Loucy (cell line): ENCODE measurements at regions not wholly inside any gene's neighbourhood (a gene's known extent, or its start where the extent isn't known, plus 50 kb on each side); places are given as distances from the start of the nearest gene placed in this dataset.

Source experiments
- H2AFZ ChIP-seq: fragments of 200-600 bp; sonication (generic); 2 replicates; pipeline ENCODE4 v1.6.0; 2016; ENCODE audit warnings: antibody characterized with exemption, mild to moderate bottlenecking, low read length, moderate library complexity
- H3F3A ChIP-seq: fragments of 200-600 bp; 2 replicates; pipeline ENCODE4 v1.6.0; 2016; ENCODE audit warnings: antibody characterized with exemption, low read depth, mild to moderate bottlenecking
- H3K27me3 ChIP-seq: fragments of 200-600 bp; sonication (generic); 2 replicates; pipeline ENCODE4 v1.6.1; 2014; ENCODE audit warnings: low read length, mild to moderate bottlenecking; ENCODE audit not compliant: insufficient read depth, poor library complexity, severe bottlenecking
- H3K36me3 ChIP-seq: fragments of 200-600 bp; sonication (generic); 2 replicates; pipeline ENCODE4 v1.6.1; 2016; ENCODE audit warnings: low read length; ENCODE audit not compliant: insufficient read depth
- H3K4me1 ChIP-seq: fragments of 200-600 bp; sonication (generic); 2 replicates; pipeline ENCODE4 v1.5.1; 2014; ENCODE audit warnings: low read length, mild to moderate bottlenecking; ENCODE audit not compliant: insufficient read depth, poor library complexity, severe bottlenecking
- H3K4me2 ChIP-seq: fragments of 200-600 bp; sonication (generic); 2 replicates; pipeline ENCODE4 v1.6.0; 2014; ENCODE audit warnings: antibody characterized with exemption, low read length, low read depth, mild to moderate bottlenecking; ENCODE audit not compliant: poor library complexity, severe bottlenecking
- H3K4me3 ChIP-seq: fragments of 200-600 bp; sonication (generic); 2 replicates; pipeline ENCODE4 v1.5.1; 2014; ENCODE audit warnings: low read length, mild to moderate bottlenecking, mixed read lengths; ENCODE audit not compliant: poor library complexity, severe bottlenecking
- H3K79me2 ChIP-seq: fragments of 200-600 bp; sonication (generic); 2 replicates; pipeline ENCODE4 v1.6.1; 2014; ENCODE audit warnings: low read length; ENCODE audit not compliant: insufficient read depth
- H3K9ac ChIP-seq: fragments of 200-600 bp; sonication (generic); 2 replicates; pipeline ENCODE4 v1.6.0; 2014; ENCODE audit warnings: mild to moderate bottlenecking, low read depth, low read length, moderate library complexity; ENCODE audit not compliant: poor library complexity, severe bottlenecking
- H3K9me2 ChIP-seq: fragments of 200-600 bp; sonication (generic); replicated peaks from 2 replicates; pipeline ENCODE4 v1.6.1; 2016; ENCODE audit warnings: low read depth, low read length, mixed read lengths
- H3K9me3 ChIP-seq: fragments of 200-600 bp; sonication (generic); 2 replicates; pipeline ENCODE4 v1.6.1; 2014; ENCODE audit warnings: mild to moderate bottlenecking, antibody characterized with exemption, low read length, low read depth; ENCODE audit not compliant: insufficient read depth
- H4K20me1 ChIP-seq: fragments of 200-600 bp; sonication (generic); 2 replicates; pipeline ENCODE4 v1.6.0; 2014; ENCODE audit warnings: antibody characterized with exemption, low read length, mild to moderate bottlenecking; ENCODE audit not compliant: insufficient read depth, poor library complexity, severe bottlenecking
- EZH2phosphoT487 ChIP-seq: fragments of 200-600 bp; IDR thresholded peaks from 2 replicates; pipeline ENCODE4 v1.6.1; 2018; ENCODE audit warnings: antibody characterized with exemption, mild to moderate bottlenecking, moderate library complexity, borderline replicate concordance
- TF ChIP-seq, protein P1 (sequence below): fragments of 200-600 bp; sonication (generic); conservative IDR thresholded peaks from 2 replicates; pipeline ENCODE4 v1.5.1; 2014; ENCODE audit warnings: mild to moderate bottlenecking, antibody characterized with exemption, low read length

DNA sequence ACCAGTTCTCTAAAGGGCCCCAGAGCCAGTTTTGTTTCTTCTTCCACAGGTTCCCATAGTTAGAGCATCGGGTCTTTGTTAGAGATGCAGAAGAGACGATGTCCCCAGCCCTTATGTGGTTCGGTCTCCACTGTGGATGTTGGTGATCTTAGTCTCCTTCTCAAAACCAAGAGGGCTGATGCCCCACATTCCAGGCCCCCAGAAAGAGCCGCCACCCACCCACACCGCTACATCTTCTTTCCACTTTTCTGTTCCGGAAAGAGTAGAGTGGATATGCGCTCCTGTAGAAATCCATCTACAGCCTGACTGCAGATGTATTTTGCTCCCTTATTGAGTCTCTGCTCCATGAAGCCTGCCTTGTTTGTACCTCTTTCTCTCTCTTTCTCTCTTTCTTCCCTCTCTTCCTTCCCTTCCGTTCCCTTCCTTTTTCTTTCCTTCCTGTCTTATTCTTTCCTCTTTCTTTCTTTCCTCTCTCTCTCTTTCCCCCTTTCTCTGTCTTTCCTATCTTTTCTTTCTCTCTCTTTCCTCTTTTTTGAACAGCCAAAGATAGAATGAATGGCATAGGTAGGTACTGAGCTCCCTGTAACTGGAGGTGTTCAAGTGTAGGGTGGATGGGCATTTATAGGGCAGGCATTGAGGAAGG is 224.3 kb downstream of the SEC14L1 start:
- H4K20me1 ChIP-seq = no peaks in the 10 kb centered on the region
- H3K4me3 ChIP-seq = no peak overlapping the region
- H3K27me3 ChIP-seq = no peaks in the 10 kb centered on the region

DNA sequence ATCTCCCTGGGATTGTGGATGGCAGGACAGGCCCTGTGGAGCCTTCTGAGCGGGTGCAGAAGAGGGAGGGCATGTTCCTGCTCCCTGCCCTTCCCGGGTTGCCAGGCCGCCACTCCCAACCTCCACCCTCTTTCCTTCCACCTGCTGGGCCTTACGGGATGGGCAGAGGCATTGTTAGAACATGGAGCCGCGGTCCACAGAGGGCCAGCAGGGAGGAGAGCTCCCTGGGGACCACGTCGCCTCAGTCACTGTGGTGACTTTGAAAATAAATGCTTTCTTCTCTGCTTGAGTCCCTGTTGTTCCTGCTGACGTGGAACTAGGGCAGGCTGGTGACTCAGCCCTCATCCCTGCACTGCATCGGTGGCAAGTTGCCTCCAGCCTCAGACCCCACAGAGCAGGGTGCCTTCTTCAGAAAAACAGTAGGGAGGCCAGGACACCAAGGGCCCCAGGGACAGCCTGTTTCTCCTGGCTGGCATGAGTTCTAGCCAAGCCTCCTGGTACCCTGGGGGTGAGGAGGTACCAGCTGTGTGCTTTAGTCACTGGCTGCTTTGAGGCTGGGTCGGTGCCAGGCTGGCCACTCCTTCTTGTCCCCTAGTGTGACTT is 224.9 kb downstream of the SEC14L1 start:
- Histone ChIP-seq H4K20me1 (no peaks in the 10 kb centered on the region), H3K4me3 (no peak overlapping the region), H3K79me2 (peaks cover 11% of the 10 kb centered on the region; the same call in 1 of the 2 replicates), H3K9ac (peak overlapping the region; percentile 28), H3F3A (no peaks in the 10 kb centered on the region), H2AFZ (no peak overlapping the region), H3K4me1 (peaks cover 52% of the 10 kb centered on the region), H3K36me3 (no peaks in the 10 kb centered on the region), H3K9me2 (no peaks in the 10 kb centered on the region), H3K9me3 (no peaks in the 10 kb centered on the region), H3K4me2 (no peak overlapping the region), H3K27me3 (no peaks in the 10 kb centered on the region)
- no peak for TF ChIP-seq EZH2phosphoT487
- TF ChIP-seq, protein P1, sequence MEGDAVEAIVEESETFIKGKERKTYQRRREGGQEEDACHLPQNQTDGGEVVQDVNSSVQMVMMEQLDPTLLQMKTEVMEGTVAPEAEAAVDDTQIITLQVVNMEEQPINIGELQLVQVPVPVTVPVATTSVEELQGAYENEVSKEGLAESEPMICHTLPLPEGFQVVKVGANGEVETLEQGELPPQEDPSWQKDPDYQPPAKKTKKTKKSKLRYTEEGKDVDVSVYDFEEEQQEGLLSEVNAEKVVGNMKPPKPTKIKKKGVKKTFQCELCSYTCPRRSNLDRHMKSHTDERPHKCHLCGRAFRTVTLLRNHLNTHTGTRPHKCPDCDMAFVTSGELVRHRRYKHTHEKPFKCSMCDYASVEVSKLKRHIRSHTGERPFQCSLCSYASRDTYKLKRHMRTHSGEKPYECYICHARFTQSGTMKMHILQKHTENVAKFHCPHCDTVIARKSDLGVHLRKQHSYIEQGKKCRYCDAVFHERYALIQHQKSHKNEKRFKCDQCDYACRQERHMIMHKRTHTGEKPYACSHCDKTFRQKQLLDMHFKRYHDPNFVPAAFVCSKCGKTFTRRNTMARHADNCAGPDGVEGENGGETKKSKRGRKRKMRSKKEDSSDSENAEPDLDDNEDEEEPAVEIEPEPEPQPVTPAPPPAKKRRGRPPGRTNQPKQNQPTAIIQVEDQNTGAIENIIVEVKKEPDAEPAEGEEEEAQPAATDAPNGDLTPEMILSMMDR = no peak

More for the DNA sequence above, 224.3 kb downstream of the SEC14L1 start:
- Histone ChIP-seq H3K4me1 (peaks cover 46% of the 10 kb centered on the region), H3K36me3 (no peaks in the 10 kb centered on the region), H3K4me2 (no peak overlapping the region), H3K9me3 (no peaks in the 10 kb centered on the region), H3F3A (no peaks in the 10 kb centered on the region), H3K79me2 (peaks cover 9% of the 10 kb centered on the region; the same call in 1 of the 2 replicates), H3K9ac (no peak overlapping the region), H3K9me2 (no peaks in the 10 kb centered on the region), H2AFZ (no peak overlapping the region)
- no peak for TF ChIP-seq EZH2phosphoT487
- TF ChIP-seq, protein P1 = no peak

DNA sequence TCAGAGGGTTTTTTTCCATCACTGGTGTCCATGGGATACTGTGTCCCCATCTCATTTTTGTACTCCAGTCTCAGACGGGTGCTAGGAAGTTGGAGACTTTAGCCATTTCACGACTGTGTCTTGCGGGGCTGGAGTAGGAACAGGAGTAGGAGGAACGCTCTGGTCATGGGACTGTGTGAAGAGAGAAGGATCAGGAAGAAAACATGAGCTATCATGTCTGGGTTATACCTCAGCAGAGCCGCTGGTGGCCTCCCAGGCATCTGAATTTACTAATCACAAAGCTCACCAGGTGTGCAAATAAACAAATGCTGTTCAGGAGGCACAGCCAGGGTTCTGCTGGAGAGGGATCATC is 225.4 kb downstream of the SEC14L1 start:
- Histone ChIP-seq H2AFZ (no peak overlapping the region), H3K9ac (peak overlapping the region; percentile 28)
- TF ChIP-seq, protein P1 = no peak
- TF ChIP-seq EZH2phosphoT487 = no peak

More for the DNA sequence above, 225.4 kb downstream of the SEC14L1 start:
- Histone ChIP-seq H4K20me1 (no peaks in the 10 kb centered on the region), H3K4me1 (peaks cover 57% of the 10 kb centered on the region), H3K4me2 (no peak overlapping the region), H3K36me3 (no peaks in the 10 kb centered on the region), H3K9me2 (no peaks in the 10 kb centered on the region), H3K79me2 (peaks cover 16% of the 10 kb centered on the region), H3K4me3 (no peak overlapping the region), H3K9me3 (no peaks in the 10 kb centered on the region), H3K27me3 (no peaks in the 10 kb centered on the region), H3F3A (no peaks in the 10 kb centered on the region)
